HepG2 (cell line): ENCODE measurements at regions not wholly inside any gene's neighbourhood (a gene's known extent, or its start where the extent isn't known, plus 50 kb on each side); places are given as distances from the start of the nearest gene placed in this dataset.

Experiments used
- AFF4 ChIP-seq: sonication (generic); formaldehyde crosslinking; IDR thresholded peaks from 2 replicates; pipeline ENCODE4 v1.4.0; 2020; ENCODE audit warnings: missing genetic modification reagents
- CTCF ChIP-seq: sonication (generic); formaldehyde crosslinking; IDR thresholded peaks from 2 replicates; pipeline ENCODE4 v1.5.0; 2020; ENCODE audit warnings: mild to moderate bottlenecking, missing genetic modification reagents, moderate library complexity
- EZH2 ChIP-seq: conservative IDR thresholded peaks from 2 replicates; pipeline ENCODE4 v1.6.1; 2012; ENCODE audit warnings: mild to moderate bottlenecking, low read depth, low read length, moderate library complexity
- FOSL1 ChIP-seq: sonication (generic); formaldehyde crosslinking; IDR thresholded peaks from 2 replicates; pipeline ENCODE4 v1.9.0; 2021; ENCODE audit warnings: missing genetic modification reagents, borderline replicate concordance
- HMGXB4 ChIP-seq, 2 experiments: sonication (generic) in 1 of 2; formaldehyde crosslinking in 1 of 2; IDR thresholded peaks; 2 replicates each; pipeline versions ENCODE4 v1.4.0 to v1.6.1; 2018 to 2020; ENCODE audit warnings: missing genetic modification reagents in 2 of 2, borderline replicate concordance in 1 of 2, low read depth in 1 of 2, mild to moderate bottlenecking in 1 of 2, missing biosample characterization in 1 of 2
- MEF2D ChIP-seq: sonication (generic); formaldehyde crosslinking; IDR thresholded peaks from 2 replicates; pipeline ENCODE4 v1.5.1; 2020; ENCODE audit warnings: mild to moderate bottlenecking, missing genetic modification reagents
- POLR2AphosphoS5 ChIP-seq: IDR thresholded peaks from 2 replicates; pipeline ENCODE4 v1.6.1; 2012; ENCODE audit warnings: low read depth, low read length
- SMC3 ChIP-seq: IDR thresholded peaks from 2 replicates; pipeline ENCODE4 v1.6.1; 2011; ENCODE audit warnings: low read length, improper control_type of control experiment
- TGIF2 ChIP-seq: IDR thresholded peaks from 2 replicates; pipeline ENCODE4 v1.6.1; 2016; ENCODE audit warnings: control low read depth, missing compliant biosample characterization
- USF2 ChIP-seq, 2 experiments: sonication (generic) in 1 of 2; formaldehyde crosslinking in 1 of 2; IDR thresholded peaks; 2 replicates each; pipeline versions ENCODE4 v1.5.1 to v1.6.1; 2011 to 2020; ENCODE audit warnings: borderline replicate concordance in 1 of 2, low read depth in 1 of 2, low read length in 1 of 2, mild to moderate bottlenecking in 1 of 2, missing genetic modification reagents in 1 of 2, moderate library complexity in 1 of 2
- ZNF281 ChIP-seq: sonication (generic); formaldehyde crosslinking; IDR thresholded peaks from 2 replicates; pipeline ENCODE4 v1.4.0; 2020; ENCODE audit warnings: missing genetic modification reagents, borderline replicate concordance
- ZNF296 ChIP-seq: sonication (generic); formaldehyde crosslinking; conservative IDR thresholded peaks from 2 replicates; pipeline ENCODE4 v1.5.0; 2020; ENCODE audit warnings: mild to moderate bottlenecking, missing genetic modification reagents
- ZNF644 ChIP-seq: IDR thresholded peaks from 2 replicates; pipeline ENCODE4 v1.6.1; 2016; ENCODE audit warnings: low read depth

GRCh38 chr10:125568156-125568555 lies 114.8 kb downstream of the TEX36 start:
- no peak for TF ChIP-seq CTCF
- no peak for TF ChIP-seq HMGXB4 (CRISPR knock-in tag; IDR thresholded peaks at IDR 0.05; ENCODE audit: borderline replicate concordance in 1 of 2, low read depth in 1 of 2)
- no peak for TF ChIP-seq TGIF2 (CRISPR knock-in tag)
- no peak for TF ChIP-seq FOSL1 (CRISPR knock-in tag)
- no peak for TF ChIP-seq ZNF281 (CRISPR knock-in tag)
- TF ChIP-seq AFF4 = no peak
- no peak for TF ChIP-seq ZNF296 (CRISPR knock-in tag)
- no peak for TF ChIP-seq USF2 (IDR thresholded peaks at IDR 0.05; ENCODE audit: low read depth, low read length)
- TF ChIP-seq USF2 (CRISPR knock-in tag; IDR thresholded peaks at IDR 0.05; ENCODE audit: borderline replicate concordance) = no peak
- TF ChIP-seq MEF2D (CRISPR knock-in tag) = no peak
- no peak for TF ChIP-seq EZH2
- no peak for TF ChIP-seq SMC3
- TF ChIP-seq POLR2AphosphoS5 = no peak
- no peak for TF ChIP-seq ZNF644 (CRISPR knock-in tag)
